Amniotic stem cell (primary cell): ENCODE measurements at regions not wholly inside any gene's neighbourhood (a gene's known extent, or its start where the extent isn't known, plus 50 kb on each side); places are given as distances from the start of the nearest gene placed in this dataset.
A peak's percentile ranks its signal among the peaks of the same experiment; 100 is the strongest.
"Not testable (repeated sequence)": the region's sequence is repeated elsewhere in the genome, so short reads cannot be mapped to it uniquely, and the experiment has no call there.

ENCODE experiments used
- DNase-seq: peaks from one replicate; lab custom pipeline; 2025; lab: John Stamatoyannopoulos, UW

- no peak for DNase-seq
Measured at GRCh38 chr5:108696951-108697715, 50.6 kb upstream of the FER start.

DNA sequence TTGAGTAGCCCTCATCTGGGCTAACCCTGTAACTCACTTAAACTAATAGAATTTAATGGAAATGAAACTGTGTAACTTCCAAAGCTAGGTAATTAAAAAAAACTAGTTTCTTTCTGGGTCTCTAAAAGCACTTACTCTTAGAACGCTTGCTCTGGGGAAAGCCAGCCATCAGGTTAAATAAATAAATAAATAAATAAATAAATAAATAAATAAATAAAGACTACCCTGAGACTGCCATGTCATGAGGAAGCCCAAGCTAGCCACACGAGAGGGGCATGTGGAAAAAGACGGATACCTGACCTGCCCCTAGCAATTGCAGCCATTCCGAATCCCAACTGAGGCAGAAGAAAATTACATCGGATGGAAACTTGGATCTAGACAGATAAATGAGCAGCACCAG, 51.3 kb upstream of the FER start:
- DNase-seq: no peak

DNA sequence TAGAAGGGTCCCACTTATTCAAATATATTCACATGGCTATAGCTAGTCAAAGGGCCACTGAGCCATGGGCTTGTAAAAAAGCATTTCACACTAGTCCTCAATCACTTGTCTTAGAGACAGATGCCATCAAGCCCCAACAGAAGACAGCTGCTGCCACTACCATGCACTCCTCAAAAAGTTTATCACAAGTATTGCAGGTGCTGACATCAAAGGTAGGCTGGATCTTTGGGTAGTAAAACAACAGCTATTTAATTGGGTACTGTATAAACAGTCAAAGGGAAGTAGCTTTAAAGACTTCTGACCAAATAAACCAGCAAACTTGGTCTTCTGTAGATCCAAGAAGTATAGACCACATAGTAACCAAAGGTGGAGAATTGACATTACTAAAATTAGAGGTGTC, 59.2 kb upstream of the FER start:
- no peak for DNase-seq

DNA sequence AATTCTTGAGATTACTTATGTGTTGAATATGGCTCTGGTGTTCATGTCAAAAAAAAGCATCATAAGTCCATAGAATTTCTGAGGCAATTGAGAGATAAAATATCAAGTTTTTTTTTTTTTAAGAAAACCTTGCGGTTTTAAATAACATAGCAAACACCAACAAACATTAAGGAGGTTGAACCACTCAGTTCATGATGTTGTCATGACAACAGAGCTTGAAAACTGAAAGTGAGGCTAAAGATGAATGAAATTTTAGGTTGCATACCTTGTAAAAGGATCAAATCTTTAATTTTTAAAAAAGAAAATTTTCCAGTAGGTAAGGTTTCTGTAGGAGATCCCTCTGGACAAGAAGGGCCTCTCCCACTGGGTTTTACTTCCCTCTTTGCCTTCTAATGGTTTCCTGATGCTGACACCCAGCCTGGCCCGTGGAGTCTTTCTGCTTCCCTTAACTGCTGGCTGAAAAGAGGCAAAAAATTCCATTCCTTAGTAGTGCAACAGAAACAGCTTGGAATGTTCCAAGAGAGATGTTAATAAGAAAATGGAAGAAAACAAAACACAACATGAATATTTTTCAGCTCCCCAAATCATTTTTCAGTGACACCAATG, 60.0 kb upstream of the FER start:
- no peak for DNase-seq

DNA sequence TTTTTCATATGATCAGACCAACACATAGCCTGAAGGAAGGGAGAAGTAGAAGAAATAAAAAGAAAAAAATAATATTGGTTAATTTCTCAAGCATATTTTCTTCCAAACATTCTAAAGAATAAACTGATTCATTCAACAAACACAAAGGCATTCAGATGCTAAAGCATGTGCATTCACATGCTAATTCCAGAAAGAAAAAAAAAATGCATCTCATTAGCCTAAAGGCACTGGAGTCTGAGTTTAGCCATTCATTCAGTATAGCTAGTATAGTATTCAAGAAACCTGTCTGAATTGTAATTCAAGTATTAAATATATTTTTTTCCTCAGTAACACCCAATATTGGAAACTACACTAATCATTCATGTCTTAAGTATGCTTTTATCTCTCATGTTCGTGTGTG, 61.0 kb upstream of the FER start:
- DNase-seq: no peak

- DNase-seq: not testable (repeated sequence)
Measured at GRCh38 chr5:108685448-108686216, 62.1 kb upstream of the FER start.

- peak; percentile 74 for DNase-seq
Measured at GRCh38 chr5:108681079-108681921, 66.4 kb upstream of the FER start.

- no peak for DNase-seq
Measured at GRCh38 chr5:108678091-108678490, 69.6 kb upstream of the FER start.

DNA sequence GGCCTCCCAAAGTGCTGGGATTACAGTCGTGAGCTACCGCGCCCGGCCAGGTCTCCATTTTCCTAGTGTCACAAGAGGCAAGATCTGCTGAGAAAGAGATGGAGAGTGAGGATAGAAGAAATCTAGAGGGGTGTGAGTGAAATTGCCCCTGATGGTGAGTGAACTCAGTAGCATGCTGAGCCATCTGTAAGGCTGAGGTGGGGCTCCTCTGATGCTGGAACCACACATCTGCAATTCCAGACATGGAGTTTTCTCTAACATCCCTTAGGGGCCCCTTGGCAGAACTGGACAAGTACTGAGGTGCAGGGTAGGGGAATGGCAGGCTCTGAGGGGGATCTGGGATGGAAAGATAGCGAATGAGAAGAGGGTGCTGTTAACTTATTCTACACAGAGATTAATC, 72.0 kb upstream of the FER start:
- DNase-seq: no peak

- DNase-seq: no peak
Measured at GRCh38 chr5:108672639-108673038, 75.1 kb upstream of the FER start.

- DNase-seq: no peak
Measured at GRCh38 chr5:108670591-108671289, 77.0 kb upstream of the FER start.

GRCh38 chr5:108669462-108669861, 78.2 kb upstream of the FER start:
- no peak for DNase-seq

DNA sequence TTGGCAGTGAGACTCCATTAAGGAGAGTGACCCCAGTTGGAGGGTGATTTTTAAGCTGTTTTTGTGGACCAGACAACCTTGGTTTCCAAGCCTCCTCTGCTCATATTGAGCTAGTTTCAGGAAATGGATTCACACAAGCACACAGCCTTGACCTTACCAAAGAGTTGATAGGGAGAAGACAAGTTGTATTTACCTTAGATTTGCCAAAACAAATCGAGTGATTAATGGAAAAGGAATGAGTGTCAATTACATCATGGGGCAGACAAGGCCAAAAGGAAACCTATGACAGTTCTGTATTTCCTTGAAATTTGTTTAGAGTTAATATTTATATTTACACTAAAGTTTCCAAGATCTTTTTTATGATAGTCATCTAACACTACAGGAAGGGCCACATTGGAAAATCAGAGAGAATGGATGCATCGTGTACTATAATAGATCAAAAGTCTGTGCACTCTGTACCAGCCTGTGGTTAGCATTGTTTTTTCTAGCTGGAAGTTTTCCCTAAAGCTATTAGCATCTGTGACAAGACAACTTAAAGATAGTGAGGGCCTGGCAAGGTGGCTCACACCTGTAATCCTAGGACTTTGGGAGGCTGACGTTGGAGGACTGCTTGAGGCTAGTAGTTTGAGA, 86.0 kb upstream of the FER start:
- no peak for DNase-seq

DNA sequence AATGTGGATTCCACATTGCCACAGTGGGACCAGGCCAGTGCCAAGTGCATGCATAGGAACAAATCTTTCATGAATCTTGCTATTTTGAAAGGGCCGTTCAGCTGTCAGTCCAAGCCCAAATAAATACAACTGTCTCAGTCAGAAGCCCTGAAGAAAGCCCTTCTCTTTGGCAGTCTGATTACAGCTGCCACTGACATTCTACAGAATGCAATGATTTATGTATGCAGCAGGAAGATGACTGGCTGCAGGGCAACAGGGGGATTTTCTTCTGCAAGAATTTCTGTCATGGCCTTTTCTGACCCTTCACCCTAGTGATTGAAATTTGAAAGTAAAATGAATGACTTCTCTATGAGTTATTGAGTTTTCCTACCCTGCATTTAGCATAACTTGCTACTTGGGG, 86.7 kb upstream of the FER start:
- DNase-seq: no peak

DNA sequence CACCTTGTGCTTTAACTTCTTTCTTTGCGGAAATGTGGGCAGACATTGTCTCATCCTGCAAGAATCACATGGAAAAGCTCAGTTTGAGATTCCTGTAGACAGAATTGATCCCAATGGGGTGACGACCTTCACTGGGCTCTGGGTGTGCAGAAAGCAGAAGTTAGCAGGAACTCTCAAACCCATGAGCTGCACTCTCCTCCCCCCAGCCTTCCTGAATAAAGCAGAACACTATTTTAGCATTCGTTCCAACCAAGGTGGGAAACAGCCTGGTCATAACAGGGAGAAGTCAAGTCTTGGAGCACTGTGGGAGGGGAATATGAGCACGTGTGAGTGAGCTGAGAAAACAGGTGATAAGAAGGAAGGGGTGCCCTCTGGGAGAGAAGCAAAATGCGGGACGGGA, 87.4 kb upstream of the FER start:
- DNase-seq: no peak

DNA sequence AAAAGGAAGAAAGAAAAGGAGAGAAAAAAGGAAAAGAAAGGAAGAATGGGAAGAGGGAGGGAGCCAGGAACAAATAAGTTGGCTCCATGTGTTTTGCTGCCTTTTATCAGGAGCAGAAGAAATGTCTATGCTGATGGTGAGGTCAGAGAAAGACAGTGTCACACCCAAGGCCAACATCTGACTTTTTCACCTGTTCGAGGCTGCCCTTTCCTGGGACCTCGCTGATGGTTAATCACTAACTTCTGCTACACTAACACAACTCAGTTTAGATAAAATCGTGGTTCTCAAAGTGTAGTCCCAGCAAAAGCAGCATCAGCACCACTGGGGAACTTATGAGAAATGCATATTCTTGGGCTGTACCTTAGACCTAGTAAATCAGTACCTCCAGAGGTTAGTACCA, 88.2 kb upstream of the FER start:
- no peak for DNase-seq

DNA sequence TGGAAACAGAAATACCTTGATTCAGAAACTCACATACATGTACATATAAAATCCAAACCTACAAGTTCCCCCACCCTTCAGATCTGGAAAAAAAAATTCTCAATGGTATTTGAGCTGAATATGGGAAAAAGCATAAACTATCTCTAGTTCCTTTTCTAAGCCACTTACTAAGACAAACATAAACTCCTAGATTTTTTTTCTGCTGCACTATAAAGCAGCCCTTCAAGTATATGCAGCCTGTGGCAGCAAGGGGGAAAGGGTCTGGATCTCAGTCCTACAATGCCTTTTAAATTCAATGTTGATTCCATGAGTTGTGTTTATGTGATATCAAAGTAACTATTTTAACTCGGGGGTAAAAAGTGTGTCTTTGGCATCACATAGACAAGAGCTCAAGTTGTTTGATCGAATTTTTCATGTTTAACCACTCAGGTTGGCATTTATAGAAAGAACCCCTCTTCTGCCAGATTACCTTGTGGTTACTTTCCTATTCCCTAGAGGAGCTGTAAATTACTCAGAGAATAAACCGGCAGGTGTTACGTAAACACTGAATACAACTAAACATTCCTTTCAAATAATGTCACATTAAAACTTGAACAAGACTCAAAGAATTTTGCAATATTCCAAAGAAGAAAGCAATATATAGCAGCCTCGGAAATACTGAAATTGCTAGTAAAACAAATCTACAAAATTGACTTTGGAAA, 91.8 kb upstream of the FER start:
- no peak for DNase-seq

DNA sequence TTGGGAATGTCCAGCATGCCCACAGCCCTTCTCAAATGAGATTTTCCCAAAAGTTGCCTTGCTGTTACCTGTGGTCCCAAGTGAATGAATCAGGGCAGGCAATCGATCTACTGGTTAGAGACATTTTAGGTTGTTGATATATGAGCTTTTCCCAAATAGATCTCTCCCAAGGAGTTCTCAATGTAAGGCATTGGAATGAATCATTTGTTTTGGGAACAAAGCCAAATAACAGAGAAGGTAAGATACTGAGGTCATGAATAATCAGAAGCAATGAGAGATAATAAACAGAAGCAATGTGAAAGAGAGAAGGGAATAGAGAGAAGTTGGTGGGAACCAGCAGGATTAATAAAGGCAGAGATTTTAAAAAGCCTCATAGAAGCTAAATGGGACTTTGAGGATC, 93.6 kb upstream of the FER start:
- no peak for DNase-seq

GRCh38 chr5:108653201-108653600, 94.5 kb upstream of the FER start:
- DNase-seq: no peak

GRCh38 chr5:108650997-108651396, 96.7 kb upstream of the FER start:
- no peak for DNase-seq

DNA sequence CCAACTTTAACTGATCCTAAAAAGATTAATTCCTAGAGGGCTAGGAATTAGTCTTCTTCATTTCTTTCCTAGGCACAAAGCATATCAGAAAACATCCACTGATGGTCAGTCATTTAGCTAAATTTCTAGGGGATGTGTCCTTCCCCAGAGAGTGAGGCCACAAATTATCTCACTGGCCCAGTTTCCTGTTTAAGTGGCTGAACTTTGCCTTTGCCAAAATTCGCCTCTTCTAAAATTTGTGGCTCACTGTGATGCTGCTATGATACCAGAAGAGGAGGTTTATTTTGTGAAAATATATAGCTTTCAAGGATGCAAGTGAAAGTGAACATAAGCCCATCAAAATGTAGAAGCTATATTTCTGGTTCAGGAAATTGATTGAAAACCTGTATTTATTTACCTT, 98.1 kb upstream of the FER start:
- no peak for DNase-seq
